Upper lobe of left lung (tissue), 4 donors: ENCODE measurements at regions not wholly inside any gene's neighbourhood (a gene's known extent, or its start where the extent isn't known, plus 50 kb on each side); places are given as distances from the start of the nearest gene placed in this dataset.

Experiments
- EP300 ChIP-seq, 4 donors: sonication (generic); formaldehyde crosslinking; IDR thresholded peaks; one replicate each; pipeline ENCODE4 v1.5.1; 2017; ENCODE audit warnings: antibody characterized with exemption in 4 of 4, control low read depth in 2 of 4
- POLR2AphosphoS5 ChIP-seq, 2 donors: sonication (generic); formaldehyde crosslinking; IDR thresholded peaks; one replicate each; pipeline ENCODE4 v1.5.1; 2017; ENCODE audit warnings: antibody characterized with exemption in 2 of 2
- TF ChIP-seq, protein P1 (sequence below), 6 experiments: fragments of 450-650 bp in 4 of 6; fragments of 200-600 bp in 2 of 6; sonication (generic) in 2 of 6; IDR thresholded peaks; one replicate each; pipeline ENCODE4 v1.5.1; 2016 to 2019; ENCODE audit warnings: antibody characterized with exemption in 6 of 6

DNA sequence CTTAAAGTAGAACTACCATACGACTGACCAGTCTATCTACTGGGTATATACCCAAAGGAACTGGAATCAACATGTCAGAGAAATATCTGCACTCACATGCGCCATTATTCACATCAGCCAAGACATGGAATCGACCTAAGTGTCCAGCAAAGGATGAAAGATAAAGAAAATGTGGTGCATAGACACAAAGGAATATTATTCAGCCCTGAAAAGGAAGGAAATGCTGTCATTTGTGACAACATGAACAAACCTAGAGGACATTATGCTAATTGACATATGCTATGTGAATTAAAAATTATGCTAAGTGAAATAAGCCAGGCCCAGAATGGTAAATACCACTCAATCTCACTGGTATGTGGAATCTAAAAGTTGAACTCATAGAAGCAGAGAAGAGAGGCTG is 123.7 kb downstream of the KLF6 start:
- TF ChIP-seq, protein P1, sequence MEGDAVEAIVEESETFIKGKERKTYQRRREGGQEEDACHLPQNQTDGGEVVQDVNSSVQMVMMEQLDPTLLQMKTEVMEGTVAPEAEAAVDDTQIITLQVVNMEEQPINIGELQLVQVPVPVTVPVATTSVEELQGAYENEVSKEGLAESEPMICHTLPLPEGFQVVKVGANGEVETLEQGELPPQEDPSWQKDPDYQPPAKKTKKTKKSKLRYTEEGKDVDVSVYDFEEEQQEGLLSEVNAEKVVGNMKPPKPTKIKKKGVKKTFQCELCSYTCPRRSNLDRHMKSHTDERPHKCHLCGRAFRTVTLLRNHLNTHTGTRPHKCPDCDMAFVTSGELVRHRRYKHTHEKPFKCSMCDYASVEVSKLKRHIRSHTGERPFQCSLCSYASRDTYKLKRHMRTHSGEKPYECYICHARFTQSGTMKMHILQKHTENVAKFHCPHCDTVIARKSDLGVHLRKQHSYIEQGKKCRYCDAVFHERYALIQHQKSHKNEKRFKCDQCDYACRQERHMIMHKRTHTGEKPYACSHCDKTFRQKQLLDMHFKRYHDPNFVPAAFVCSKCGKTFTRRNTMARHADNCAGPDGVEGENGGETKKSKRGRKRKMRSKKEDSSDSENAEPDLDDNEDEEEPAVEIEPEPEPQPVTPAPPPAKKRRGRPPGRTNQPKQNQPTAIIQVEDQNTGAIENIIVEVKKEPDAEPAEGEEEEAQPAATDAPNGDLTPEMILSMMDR (IDR thresholded peaks at IDR 0.05): no peak
- TF ChIP-seq POLR2AphosphoS5 (IDR thresholded peaks at IDR 0.05): no peak
- no peak for TF ChIP-seq EP300 (IDR thresholded peaks at IDR 0.05)
